Right hindlimb (tissue), 1 donor: ENCODE measurements at regions not wholly inside any gene's neighbourhood (a gene's known extent, or its start where the extent isn't known, plus 50 kb on each side); places are given as distances from the start of the nearest gene placed in this dataset.

Experiments used
- DNase-seq: peaks from one replicate; pipeline ENCODE4 v3.0.0-alpha.2; 2018

DNA sequence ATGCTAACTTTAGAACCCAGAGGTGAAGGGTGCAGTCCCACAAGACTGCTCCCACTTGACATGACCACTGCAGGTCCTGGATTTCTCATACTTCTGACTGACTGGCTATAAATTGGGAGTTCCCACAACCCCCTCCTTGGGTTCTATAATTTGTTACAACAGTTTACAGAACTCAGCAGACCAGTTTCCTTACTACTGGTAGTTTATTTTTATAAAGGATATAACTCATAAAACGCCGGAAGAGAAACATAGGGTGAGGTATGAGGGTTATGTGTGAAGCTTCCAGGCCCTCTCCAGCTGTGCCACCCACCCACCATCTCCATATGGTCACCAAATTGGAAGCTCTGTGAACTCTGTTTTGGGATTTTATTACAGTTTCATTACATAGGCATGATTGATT lies 839.6 kb downstream of the TSN start:
- DNase-seq: no peak

DNA sequence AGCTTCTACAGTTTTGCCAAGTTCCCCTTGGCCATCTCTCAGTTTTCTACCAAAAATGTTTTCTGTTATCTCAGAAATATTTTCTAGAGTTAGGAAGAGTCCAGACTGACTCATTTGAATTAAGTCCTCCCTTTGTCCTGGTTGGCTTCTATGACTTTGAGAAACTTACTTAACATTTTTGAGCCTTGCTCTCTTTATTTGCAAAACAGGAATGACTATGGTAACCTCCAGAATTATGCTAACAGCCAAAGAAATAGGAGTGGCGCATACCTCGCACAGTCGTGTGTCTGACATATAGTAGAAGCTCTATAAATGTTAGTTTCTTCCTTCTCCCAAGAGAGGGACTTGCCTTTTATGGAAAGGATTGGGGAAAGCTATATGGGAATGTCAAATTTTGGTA lies 841.1 kb downstream of the TSN start:
- DNase-seq: no peak

DNA sequence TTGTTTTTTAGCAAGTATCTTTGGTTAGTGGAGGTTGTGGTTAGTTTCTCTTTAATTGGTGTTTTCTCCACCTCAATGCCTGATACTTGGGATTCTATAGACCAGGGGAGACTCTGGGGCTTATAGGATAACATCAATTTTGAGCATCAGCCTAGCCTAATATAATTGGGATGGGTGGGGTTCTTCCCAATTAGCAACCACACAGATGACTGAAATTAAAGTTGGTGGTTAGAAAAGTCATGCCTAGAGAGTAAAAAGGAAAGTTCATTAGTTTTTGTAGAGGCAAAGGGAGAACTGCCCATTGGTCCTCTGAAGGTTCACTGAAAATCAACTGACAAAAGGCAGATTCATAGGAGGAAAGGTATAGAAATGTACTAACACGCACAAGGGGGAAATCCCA lies 843.3 kb downstream of the TSN start:
- no peak for DNase-seq

DNA sequence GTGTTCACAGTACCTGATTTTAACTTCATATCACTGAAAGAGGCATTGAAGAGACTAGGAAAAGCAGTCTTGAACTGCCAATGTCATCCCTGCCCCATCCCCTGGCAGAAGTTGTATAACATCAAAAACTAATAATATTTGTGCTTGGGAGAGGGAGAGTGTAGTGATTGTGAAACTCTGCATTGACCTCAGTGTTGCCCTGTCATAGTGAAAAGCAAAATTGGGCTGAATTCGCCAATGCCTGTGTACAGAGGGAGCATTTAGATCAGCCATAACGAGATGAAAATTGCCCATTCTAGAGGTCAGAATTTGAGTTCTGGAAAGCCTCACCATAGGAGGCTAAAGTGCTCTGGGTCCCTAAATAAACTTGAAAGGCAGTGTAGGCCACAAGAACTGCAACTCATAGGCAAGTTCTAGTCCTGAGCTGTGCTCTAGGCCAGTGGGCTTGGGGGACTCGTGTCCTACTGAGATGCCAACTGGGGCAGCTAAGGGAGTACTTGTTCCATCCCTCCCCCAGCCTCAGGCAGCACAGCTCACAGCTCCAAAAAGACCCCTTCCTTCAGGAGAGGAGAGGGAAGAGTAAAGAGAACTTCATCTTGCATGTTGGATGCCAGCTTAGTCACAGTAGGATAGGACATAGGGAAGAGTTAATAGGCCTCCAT lies 855.6 kb downstream of the TSN start:
- no peak for DNase-seq

DNA sequence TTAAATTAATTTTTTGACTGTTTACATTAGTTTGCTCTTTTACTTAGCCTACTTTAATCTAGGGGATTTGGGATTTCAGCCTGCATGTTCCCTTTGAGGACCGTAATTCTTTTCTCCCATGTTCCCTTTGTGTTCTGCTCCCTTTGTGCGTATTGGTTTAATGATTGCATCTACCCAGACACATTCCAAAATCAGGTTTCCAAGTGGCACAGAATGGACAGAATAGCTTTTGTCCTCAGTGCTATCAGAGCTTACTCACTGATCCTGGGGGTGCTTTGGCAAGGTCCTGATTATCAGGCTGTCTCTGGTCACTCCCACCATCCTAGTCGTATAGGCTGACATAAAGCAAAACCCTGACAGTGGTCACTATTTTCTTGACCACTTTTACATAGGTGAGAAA lies 867.5 kb downstream of the TSN start:
- no peak for DNase-seq

DNA sequence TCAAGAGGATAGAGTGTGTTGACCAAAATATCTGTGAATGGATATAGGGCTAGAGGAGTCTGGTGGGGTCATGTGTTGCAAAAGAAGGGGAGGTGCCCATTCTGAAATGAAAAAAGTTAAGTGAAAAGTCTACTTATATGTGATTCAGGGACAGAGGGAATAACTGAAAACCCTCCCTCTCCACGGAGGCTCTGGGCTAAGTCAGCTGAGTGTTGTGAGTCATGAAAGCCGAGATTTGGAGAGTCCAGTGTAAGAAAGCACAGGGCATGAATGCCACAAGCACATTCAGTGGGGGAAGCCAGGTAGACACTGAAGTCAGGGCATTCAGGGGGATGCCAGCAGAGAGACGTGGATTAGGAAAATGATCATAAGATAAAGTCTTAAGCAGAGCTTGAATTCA lies 871.9 kb downstream of the TSN start:
- DNase-seq: no peak

DNA sequence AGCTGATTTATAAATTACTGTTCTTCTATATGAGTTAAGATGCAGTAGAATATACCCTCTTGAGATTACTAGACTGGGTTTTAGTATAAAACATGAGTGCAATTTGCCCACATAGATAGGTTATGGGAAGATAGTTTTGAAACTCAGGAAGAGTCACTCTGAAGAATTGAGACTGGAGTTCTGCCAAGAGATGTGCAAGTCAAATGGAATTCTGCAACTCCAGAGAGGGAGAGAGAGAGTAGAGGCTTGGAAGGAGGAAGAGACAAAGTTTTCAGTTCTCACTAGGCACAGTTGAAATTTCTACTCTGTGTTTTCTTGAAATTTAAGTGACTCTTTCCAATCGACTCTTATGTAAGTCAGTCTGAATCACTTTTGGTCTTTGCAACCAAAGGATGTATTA lies 878.8 kb downstream of the TSN start:
- DNase-seq: no peak

DNA sequence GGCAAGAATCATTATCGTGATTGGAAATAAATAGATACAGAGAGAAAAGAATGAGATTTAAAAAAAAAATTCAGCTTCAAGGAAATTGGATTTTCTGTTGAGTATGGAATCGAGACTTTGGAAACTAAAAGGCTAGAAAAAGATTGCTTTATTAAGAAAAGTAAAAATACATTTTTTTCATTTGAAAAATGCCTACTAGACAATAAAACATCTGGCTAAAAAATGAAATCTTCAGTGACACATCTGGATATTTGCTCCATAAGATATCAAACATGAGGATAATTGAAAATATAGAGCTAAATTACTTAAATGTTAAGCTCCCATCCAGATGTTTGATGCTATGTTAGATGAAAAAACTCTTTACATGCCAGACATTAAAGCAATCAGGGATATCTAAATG lies 879.5 kb downstream of the TSN start:
- DNase-seq: no peak

DNA sequence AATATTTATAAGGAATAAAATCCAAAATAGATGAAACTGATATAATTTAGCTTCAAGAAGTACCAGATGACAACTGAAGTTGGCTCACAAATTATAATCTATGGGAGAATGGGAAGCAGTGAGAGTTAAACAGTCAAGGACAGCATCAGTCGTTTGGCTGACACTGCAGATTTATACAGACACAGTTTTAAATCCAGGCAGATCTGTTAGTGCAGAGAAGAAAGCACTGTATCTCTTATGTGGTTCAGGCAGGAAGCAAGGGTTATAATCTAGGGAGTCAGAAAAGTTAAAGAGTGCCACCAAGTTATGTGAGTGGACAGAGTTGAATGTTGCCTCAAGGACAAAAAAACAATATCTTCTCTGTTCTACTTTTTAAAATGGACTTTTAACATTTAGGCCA lies 880.2 kb downstream of the TSN start:
- DNase-seq: no peak

DNA sequence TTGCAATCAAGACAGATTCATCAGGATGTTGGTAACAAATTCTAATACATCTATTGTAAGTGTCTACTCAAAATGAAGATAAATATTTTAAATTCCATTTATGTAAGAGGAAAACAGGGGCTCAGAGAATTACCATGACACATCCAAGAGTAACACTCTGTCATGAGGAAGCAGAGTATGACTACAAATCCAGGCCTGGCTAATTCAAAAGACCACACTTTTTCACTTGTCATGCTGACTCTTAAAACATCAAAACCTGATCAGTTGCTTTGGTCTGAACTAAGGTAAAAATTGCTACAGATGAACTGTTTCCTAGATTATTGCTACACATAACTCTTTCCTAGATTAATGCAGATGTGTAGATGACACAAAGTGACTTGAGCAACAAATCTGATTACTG lies 880.6 kb downstream of the TSN start:
- no peak for DNase-seq

DNA sequence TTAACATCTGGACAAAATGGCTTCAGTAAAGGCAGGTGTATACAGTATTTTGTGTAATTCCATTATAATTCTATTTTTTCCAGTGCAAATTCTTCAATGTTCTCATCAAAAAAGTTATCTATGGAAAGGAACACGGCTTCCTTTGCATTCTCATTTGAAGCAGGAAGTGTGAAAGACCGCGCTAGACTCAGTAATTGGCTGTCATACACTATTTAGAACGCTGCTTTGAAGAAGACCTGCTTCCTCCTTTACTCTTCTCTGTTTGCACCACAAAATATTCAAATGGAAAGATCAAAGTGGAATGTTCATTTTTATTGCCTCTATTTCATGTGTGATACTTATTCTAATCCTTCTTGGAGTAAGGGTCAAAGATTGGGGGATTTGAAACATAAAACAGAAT lies 883.7 kb downstream of the TSN start:
- no peak for DNase-seq

DNA sequence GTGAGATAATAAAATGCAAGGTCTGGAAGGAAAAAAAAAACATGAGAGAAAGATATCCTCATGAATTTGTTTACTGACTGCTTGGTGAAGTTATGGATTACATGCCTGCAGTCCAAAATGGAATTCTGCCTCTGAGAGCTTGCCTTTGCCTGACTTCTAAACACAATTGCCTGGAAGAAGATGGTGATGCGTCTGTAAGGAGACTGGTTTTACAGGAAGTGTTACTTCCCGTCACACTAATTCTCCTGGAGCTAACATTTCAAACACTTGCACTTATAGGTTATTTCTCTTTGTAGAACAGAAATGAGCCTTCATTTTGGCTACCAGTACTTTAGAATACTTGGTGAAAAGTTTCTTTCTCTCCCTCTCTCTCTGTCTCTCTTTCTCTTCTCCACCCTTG lies 884.3 kb downstream of the TSN start:
- no peak for DNase-seq

DNA sequence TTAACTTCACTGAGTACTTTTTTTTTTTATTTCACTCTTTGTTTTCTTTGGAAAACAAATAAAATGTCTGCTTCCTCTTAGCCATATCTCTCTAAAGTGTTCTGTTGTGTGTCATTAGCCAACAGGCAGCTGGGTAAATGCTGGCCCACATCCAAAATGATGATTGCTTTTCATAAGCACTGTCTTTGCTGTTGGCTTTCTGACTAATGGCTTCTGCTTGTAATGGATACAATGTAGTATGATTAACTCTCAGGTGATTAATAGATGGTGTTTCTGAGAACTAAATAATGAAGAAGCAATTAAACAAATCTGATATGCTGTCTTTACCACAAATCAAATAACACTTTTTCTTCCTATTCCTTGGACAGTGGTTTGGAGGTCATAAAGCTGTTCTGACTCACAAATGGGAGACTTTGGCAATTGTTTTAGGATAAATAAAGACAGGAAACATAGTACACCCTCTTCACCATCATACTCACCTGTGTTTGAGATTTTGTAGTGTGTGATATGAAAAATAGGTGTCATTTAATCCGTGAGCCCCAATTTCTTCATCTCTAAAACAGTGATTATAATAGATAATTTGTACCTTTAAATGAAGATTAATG lies 888.4 kb downstream of the TSN start:
- no peak for DNase-seq

DNA sequence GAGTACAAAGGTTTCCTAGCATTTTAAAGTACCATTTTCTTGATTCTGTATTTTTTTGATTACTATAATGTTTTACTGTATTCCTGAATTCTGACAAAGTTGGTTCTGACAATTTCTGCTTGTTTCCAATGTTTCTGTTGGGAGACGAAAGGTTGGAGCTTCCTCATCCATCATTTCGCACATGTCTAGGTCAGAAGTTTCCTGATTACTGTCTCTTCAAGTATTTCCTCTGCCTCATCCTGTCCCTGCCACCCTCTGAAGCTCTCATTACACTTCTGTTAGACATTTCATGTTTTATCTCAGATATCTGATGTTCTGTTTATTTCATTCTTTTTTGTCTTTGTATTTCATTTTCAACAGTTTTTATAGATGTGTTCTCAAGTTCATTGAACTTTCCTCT lies 895.8 kb downstream of the TSN start:
- DNase-seq: no peak

DNA sequence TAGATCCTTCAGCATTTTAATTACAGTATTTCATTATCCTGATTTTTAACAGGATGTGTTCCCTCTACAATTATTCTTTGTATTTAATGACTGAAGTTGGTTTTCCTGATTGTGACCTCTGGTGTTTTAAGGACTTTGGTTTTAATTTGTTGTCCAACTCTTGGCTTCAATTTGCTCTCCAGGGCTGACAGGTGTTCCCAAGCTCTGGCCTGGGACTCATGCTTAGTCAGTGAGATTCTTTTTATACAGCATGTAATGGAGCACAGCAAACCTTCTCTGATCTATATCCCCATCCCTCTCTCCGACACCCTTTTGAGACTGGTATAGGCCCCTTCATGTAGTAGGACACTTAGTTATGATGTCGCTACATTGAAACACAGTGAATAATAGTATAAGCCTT lies 896.3 kb downstream of the TSN start:
- DNase-seq: no peak

DNA sequence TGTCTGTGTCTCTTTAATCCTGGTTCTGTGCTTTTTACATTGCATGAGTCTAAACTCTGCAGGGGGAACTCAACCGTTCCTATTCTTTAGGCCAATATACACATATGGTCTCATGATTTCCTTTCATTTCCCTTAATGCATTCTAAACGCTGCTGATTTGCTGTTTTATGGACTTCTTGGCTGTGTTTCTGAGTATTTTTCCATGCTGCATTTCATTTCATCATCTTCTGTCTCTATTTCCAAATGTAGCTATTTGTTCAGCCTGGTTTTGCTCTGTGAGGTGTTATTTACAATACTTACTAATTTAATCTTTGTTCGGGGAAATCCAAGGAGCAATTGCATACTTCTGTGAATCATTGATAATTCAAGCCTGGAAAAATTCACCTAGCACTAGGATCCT lies 897.2 kb downstream of the TSN start:
- DNase-seq: no peak

DNA sequence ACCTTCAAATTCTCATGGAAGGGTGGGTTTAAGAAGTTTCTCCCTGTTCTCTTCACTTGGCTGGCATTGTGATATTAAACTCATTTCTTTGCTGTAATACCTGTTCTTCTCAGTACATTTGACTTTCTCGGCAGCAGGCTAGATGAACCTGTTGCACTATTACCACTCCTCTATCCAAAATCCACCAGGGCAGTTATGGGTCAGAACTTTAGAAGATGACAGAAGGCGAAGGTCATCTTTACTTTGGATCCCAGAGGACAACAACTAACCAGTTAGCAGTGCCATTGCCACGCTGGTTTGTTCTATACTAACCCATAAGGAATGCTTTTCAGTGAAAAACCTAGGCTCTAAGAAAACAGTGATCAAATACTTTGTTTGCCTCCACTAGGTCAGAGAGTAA lies 901.0 kb downstream of the TSN start:
- DNase-seq: no peak

DNA sequence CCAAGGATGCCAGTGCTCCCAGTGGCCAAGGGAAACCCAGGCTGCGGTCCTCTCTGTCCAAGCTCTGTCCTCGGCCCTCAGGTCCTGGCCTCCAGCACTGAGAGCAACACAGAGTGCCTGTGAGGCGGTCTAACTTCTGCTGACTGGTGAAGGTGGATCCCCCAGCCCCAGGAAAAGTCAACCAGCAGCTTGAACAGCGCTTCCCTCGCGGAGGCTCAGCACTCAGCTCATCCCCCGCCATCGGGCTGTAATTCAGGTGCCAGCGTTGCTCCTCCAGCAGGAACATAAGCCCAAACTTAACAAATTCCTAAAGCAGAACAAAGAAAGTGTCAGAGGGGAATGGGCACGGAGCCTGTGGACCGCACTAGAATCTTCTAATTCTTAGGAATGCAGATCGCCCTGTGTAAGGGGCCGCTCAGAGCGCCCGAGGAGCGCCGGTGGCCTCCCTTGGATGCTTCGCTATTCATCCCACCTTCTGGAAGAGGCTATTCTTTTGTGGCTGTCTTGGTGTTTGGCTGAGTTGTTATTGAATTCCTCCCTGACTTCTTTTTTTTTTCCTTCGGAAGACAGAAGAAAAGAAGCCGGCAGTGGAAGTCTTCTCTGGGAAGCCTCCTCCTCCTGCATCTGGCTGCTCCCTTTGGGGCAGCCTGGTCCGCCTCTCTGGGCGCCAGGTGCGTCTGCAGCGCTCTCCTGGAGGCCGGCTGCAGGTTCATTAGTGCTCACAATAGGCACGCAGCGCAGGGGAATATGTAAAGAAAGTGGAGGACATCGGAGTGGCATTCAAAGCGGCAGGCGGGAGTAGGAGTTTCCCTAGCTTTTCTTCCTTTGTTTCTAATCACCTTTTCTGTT lies 905.6 kb downstream of the TSN start:
- peak; percentile 32 for DNase-seq

DNA sequence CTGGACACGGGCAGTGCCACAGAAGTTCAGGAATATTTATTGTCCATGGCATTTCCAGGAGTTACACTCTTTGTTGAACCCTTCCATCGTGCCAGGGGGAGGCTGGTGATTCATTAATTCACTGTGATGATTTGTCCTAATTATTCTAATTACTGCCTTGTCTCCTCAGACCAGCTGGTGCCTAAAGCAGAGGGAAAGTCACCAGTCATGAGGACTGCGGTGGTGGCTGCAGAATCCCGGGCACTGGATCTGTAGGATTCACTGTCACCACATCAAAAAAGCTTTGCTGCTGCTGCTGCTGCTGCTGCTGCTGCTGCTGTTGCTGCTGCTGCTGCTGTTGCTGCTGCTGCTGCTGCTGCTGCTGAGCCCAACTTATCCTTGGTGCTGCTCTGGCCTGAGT lies 908.2 kb downstream of the TSN start:
- no peak for DNase-seq

DNA sequence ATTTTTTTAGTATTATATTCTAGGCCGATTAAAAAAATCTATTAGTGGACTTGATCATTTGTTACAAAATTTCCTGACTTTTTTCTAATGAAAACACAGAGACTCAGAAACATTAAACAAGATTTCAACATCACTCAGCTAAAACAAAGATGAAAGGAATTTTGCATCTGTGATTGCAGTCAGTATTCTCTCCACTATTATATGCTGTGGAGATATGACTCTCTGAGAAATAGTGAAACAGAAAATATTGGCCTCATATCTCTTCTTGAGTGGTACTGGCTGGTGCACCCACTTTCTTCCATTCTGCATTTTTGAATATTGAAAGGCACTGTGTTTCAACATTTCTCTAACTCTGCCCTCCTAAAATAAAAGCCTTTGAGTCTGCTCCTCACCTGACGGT lies 914.2 kb downstream of the TSN start:
- DNase-seq: no peak

DNA sequence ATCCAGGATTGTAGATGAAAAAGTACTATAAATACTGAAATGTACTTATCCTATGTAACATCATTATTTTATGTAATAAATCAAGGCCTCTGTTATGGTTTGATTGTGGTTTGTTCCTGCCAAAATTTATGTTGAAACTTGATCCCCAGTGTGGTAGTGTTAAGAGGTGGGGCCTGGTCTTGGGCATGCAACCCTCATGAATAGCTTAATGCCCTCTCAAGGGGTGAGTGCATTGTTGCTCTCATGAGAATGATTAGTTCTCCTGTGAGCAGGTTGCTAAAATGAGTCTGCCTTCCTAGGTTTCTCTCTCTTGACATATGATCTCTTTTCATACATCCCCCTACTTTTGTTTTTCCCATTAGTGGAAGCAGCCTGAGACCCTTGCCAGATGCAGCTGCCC lies 915.4 kb downstream of the TSN start:
- no peak for DNase-seq

DNA sequence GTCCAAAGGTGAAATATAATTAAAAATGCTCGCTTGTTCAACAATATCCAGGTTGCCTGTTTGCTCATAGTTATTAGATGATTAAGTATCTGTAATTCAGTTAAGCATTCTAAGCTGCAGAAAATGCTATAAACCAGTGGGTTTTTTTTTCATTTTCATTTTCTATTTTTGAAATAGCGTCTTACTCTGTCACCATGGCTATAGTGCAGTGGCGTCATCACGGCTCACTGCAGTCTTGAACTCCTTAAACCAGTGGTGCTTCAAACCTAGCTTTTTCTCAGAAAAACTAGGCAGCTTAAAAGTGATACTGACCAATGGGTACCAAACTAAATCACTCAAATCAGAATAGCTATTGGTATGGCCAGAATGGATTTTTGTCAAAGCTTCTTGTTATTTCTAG lies 925.2 kb downstream of the TSN start:
- DNase-seq: no peak

DNA sequence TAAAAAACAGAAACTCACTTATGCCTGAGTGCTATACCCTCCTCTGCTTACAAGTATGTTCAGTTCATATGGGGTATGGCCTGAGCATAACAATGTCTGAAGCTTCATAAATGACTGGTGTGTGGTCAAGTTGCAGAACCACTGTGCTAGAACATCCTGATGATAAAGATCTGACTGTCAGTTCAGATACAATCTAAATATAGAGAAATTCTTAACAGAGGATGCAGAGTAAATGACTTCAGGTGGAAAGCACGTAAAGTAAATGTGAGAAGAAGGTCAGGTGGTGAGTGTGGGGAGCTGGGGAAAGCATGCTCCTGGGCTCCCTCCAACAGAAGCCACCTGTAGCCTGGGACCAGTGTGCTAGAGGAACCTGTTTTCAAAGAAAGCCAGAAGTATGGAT lies 926.2 kb downstream of the TSN start:
- DNase-seq: no peak

DNA sequence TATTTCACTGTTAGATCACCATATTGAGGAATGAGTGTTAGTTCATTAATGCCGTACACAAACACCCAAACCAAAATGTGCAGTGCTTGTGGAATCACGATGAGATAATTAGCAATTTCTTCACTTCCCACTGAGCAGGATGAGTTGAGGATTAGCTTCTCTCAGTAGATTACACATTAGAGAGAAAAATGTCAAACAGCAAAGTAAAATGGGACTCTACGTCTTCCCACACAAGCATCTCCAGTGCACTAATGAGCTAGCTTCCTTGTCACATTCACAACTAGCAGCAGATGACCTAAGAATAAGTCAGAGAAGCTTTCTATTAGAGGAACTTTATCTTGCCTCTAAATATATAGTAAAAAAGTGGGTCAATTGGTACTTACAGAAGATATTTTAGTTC lies 926.9 kb downstream of the TSN start:
- no peak for DNase-seq

DNA sequence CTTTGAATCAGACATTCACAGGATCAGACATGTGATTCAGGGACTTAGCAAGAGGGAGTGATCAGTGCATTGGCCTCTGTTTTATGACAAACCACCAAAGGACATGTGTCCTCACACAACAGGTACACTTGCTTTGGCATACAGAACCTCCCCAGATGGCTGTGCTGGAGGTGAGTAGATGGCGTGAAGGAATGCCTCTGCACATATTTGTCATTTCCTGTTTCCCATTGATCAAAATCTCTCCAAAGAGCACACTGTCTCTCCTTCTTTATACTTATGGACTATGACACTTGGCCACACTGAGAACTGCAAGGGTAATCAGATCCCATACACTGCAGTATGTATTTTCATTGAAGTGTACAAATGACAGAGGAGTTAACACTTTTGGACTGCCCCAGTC lies 927.6 kb downstream of the TSN start:
- no peak for DNase-seq
